ENCODE measurements at regions not wholly inside any gene's neighbourhood (a gene's known extent, or its start where the extent isn't known, plus 50 kb on each side); places are given as distances from the start of the nearest gene placed in this dataset.

- no peak for DNase-seq (ENCODE audit: low spot score)
Measured at GRCh38 chr2:120917886-120918285, 182.2 kb downstream of the GLI2 start.

- DNase-seq (ENCODE audit: low spot score) = no peak
Measured at GRCh38 chr2:120919216-120919615, 183.5 kb downstream of the GLI2 start.

DNA sequence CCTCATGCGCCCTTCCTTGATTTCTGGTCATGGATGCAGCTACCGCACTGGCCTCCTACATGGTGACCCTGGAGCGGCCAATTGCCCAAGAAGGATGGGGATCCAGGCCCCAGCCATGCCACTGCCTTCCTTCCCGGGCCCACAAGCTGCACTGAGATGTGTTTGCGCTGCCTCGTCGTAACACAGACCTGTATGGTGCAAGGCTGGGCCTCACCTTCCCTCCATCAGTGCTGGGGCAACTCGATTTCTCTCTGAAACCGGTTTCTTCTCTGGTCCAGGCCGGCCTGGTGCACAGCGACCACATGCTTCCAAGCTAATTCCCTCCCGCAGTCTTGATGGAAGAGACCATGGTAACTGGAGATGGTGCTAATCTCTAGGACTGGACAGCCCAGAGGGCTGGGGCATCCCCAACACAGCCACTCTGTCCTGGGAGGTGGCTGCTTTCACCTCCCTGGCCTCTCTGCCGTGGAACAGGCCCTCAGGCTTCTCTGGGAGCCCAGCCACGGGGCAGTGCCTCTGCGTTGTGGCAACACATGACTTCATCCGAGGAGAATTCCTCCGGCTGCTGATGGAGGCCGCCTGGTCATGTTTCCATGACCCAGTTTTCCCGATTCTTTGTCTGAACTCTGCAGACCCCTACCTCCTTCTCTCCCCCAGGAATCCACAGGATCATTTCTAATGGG is 184.2 kb downstream of the GLI2 start:
- DNase-seq (ENCODE audit: low spot score) = no peak

GRCh38 chr2:120920454-120921148 is 184.9 kb downstream of the GLI2 start:
- DNase-seq (ENCODE audit: low spot score) = no peak

DNA sequence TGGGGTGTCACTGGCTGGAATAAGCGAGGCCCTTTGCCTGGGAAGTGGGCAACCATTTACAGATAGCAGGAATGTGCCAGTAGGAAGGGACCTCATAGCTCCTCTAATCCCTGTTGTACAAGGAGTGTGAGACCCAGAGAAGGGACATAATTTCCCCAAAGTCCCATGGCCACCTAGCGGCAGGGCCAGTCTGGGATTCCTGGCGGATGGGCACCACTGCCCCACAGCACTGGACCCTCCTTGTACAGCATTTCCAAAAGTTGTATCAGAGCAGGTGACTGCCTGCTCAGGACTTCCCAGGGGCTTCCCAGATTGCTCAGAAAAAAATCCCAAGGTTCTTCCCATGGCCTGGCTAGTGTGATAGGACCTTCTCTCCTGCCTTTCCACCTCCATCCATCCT is 185.8 kb downstream of the GLI2 start:
- DNase-seq (ENCODE audit: low spot score) = no peak

GRCh38 chr2:120922571-120923332 is 187.1 kb downstream of the GLI2 start:
- DNase-seq (ENCODE audit: low spot score) = no peak

DNA sequence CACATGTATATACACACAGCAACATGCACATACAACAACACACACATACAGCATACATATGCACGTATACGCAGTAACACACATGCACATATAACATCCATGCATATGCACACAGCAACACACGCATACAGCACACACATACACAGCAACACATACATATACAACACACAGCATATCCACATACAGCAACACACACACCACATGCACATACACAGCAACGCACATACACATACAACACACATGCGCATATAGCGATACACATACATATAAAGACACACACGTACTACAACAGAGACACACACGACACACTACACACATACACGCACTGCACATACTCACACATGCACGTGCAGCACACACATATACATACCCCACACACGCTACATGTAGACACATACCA is 187.8 kb downstream of the GLI2 start:
- no peak for DNase-seq (ENCODE audit: low spot score)

GRCh38 chr2:120924924-120925323 is 189.3 kb downstream of the GLI2 start:
- DNase-seq (ENCODE audit: low spot score) = no peak

DNA sequence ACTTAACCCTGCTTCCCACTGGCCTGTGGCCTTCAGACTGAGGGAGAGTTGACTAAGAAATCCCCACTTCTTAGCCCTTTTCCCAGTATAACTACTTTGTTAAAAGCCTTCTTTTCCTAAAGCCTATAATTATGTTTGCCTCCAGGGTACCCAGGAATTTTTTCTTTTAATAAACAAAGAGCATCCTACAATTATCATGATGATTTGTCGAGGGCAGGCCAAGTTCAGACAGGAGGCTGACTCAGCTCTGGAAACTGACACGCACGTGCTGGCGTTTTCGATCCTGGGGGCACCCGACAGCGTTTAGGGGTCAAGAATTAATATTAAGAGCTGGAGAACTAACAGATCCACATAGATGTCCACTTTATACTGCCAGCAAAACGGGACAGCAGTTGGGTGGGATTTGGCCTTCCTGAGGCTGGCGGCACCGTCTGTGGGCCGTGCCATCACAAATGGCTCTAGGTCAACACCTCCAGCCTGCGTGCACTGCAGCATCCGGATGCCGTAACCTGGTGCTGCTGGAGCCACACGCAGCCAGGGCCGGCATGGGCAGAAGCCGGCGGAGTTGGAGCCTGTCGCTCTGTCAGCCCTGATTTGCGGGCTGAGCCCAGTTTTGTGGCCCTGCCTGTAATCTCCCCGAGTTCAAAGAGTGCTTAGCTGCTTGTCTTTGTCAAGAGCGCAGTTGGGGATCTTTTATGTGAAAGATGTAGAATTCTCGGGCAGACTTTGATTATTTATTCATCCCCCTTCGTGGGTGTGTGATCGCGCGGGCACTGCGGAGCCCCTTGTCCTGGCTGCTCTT is 191.0 kb downstream of the GLI2 start:
- DNase-seq (ENCODE audit: low spot score) = no peak

DNA sequence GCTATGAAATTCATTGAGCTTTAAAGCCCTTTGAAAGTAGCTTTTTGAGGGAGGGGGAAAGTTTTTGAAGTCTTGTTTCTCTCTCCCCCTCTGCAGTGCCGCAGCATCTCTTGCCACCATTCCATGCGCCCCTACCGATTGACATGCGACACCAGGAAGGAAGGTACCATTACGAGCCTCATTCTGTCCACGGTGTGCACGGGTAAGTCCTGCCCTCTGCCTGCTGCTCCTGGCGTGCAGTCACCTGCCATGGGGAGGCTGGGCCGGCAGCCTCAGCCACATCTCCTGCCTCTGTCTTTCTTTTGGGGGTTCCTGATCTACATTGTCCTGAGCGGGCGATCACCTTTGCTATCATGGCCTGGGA is 191.6 kb downstream of the GLI2 start:
- no peak for DNase-seq (ENCODE audit: low spot score)

DNA sequence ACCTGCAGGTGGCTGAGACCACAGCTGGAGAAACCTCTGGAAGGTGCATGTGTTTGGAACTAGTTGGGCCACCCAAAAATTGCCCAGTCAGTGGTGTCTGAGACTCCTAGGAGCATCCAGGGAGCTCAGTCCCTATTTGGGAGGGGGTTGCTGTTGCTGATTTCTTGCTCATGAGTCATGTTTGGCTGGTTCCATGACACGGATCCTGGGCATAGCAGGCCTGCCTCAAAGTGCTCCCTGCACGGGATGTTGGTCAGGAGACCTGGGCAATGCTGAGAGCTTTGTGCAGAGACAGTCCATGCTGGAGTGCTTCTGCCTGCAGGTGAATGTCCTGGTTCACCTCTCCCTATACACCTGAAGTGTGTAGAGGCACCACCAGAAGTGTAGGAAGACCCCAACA is 194.2 kb downstream of the GLI2 start:
- DNase-seq (ENCODE audit: low spot score) = no peak

- DNase-seq (ENCODE audit: low spot score) = no peak
Measured at GRCh38 chr2:120930236-120930635, 194.6 kb downstream of the GLI2 start.

- DNase-seq (ENCODE audit: low spot score) = no peak
Measured at GRCh38 chr2:120930864-120931263, 195.2 kb downstream of the GLI2 start.

GRCh38 chr2:120932472-120932871 is 196.8 kb downstream of the GLI2 start:
- no peak for DNase-seq (ENCODE audit: low spot score)

DNA sequence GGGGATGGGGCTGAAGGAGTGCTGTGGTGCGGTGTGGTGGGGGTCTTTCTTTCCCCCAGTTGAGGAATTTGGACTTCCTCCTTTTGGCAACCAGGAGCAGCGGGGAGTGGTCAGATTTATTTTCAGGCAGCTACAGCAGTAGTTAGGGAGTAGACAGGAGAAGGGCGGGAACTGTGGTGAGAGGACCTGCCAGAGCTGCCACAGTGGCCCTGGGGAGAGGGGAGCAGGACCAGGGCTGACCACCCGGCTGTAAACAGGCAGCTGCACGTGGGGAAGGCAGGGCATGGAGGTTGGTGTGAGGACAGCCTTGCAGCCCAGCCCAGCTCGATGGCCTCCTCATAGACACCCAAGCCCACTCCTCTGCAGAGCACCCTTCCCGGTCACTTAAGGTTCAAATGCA is 197.2 kb downstream of the GLI2 start:
- DNase-seq (ENCODE audit: low spot score) = no peak

DNA sequence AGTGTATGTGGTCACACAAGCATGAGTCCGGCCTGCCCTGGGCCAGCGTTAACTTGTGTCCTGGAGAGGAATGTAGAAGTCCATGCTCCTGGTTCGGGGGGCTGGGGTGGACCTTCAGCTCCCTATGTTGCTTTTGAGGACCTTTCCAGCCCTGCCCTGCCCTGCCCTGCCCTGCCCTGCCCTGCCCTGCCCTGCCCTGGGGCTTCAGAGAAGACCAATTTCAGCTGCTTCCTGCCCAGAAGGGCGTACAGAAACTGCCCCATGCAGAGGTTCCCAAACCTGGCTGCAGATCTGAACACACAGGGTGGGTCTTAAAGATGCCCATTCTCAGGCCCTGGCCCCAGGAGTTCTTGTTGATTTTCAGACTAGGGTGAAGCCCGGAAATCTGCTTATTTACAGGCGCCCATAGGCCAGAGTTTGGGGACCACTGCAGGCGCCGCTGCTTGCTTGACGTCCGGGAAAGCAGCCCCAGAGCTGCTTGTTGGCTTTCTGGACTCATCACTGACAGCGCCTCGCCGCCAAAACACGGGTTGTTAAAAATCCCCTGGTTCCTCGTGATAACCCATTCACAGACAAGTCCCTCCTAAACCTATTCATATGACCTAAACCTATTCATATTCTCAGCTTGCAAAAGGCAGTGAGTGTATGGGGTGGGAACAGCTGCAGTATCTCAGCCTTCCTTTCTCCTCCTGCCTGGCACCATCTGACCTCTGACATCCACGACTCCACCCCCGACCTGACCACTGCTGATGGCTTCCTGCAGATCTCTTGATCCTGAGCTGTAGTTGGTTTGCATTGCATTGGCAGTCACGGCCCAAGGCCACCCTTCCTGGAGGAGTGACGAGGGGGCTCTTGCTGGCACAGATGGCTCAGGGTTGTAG is 198.3 kb downstream of the GLI2 start:
- DNase-seq (ENCODE audit: low spot score) = no peak

GRCh38 chr2:120934574-120935338 is 199.1 kb downstream of the GLI2 start:
- no peak for DNase-seq (ENCODE audit: low spot score)

GRCh38 chr2:120935339-120936313 is 200.0 kb downstream of the GLI2 start:
- no peak for DNase-seq (ENCODE audit: low spot score)

Measured in globus pallidus (tissue), 1 donor.